Muscle layer of colon (tissue), 2 donors: ENCODE measurements at regions not wholly inside any gene's neighbourhood (a gene's known extent, or its start where the extent isn't known, plus 50 kb on each side); places are given as distances from the start of the nearest gene placed in this dataset.
"Not testable (repeated sequence)": the region's sequence is repeated elsewhere in the genome, so short reads cannot be mapped to it uniquely, and the experiment has no call there.

Experiments used
- H3K27ac ChIP-seq: one replicate; pipeline ENCODE4 v1.7.0; 2013; ENCODE audit warnings: low read depth, mild to moderate bottlenecking, low read length, moderate library complexity
- H3K27me3 ChIP-seq, 2 donors: one replicate each; pipeline ENCODE4 v1.7.0; 2013; ENCODE audit warnings: low read length in 2 of 2, mild to moderate bottlenecking in 2 of 2; ENCODE audit not compliant: insufficient read depth in 2 of 2, control insufficient read depth in 1 of 2
- H3K36me3 ChIP-seq: one replicate; pipeline ENCODE4 v1.7.0; 2013; ENCODE audit warnings: mild to moderate bottlenecking, low read length; ENCODE audit not compliant: insufficient read depth
- H3K4me1 ChIP-seq: one replicate; pipeline ENCODE4 v1.7.0; 2013; ENCODE audit warnings: mild to moderate bottlenecking, low read length; ENCODE audit not compliant: insufficient read depth
- H3K4me3 ChIP-seq, 2 donors: one replicate each; pipeline ENCODE4 v1.7.0; 2013; ENCODE audit warnings: low read length in 2 of 2, low read depth in 1 of 2, mild to moderate bottlenecking in 1 of 2, moderate library complexity in 1 of 2
- H3K9ac ChIP-seq: one replicate; pipeline ENCODE4 v1.7.0; 2013; ENCODE audit warnings: low read length
- H3K9me3 ChIP-seq: one replicate; pipeline ENCODE4 v1.7.0; 2013; ENCODE audit warnings: mild to moderate bottlenecking, low read length
- donor health status: abdominal sarcoma.
- donor health status: Adenocarcinoma of cecum.

DNA sequence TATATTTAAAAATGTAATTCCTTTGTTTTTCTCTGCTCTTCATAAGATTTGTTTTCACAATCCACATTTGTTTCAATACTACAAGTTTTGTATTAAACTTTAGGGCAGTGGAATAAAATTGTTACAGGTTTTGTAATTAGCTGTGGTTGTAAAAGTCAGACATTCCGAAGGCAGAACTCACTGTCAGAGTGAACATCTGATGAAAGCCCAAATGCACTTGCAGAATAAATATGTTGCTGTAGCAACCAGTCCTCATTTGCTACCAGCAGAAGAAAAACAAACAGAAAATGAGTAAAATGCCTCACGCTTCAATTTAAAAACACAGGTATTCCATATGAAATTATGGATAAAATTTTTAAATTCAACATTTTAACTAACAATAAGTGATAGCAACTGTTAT lies 740.1 kb upstream of the FAM174A start:
- Histone ChIP-seq H3K9ac (no peak overlapping the region), H3K36me3 (no peaks in the 10 kb centered on the region), H3K4me3 (no peak overlapping the region), H3K4me1 (no peaks in the 10 kb centered on the region), H3K27me3 (no peaks in the 10 kb centered on the region), H3K27ac (no peak overlapping the region), H3K9me3 (no peaks in the 10 kb centered on the region)

DNA sequence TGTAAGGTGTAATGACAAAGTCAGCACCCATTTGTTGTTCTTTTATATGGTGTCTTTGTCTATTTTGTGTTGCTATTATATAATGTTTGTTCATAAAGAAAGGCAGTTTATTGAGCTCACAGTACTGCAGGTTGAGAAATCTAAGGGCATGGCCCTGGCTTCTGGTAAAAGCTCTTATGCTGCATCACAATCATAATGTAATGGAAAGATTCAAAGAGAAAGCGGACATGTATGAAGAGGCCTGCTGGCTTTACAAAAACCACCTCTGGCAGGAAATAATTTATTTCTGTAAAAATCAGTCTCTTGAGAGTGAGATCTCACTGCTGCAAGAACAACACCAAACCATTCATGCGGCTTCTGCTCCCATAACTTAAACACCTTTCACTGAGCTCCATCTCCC lies 746.7 kb upstream of the FAM174A start:
- Histone ChIP-seq H3K4me3 (no peak overlapping the region), H3K27me3 (no peaks in the 10 kb centered on the region), H3K9ac (no peak overlapping the region), H3K4me1 (no peaks in the 10 kb centered on the region), H3K27ac (no peak overlapping the region), H3K36me3 (no peaks in the 10 kb centered on the region), H3K9me3 (no peaks in the 10 kb centered on the region)

DNA sequence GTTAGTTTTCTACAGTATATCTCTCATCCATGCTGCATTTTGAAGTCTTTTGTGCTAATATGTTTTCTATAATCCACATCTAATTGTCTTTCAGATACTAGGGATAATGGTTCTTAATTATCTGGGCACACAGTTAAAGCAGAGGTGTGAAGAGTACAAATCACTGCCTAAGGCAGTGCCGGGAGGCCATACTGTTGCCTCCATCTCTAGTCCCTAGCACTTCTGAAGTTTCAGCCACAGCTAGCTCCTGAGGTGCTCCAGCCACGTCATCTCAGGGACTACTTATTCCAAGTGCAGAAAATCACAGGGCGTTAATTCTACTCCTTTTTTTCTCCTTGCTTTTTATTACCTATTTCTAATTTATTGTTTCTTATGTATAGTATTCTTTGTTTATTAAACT lies 760.0 kb upstream of the FAM174A start:
- no peak overlapping the region for H3K9ac ChIP-seq
- no peaks in the 10 kb centered on the region for H3K9me3 ChIP-seq
- H3K27me3 ChIP-seq: no peaks in the 10 kb centered on the region
- no peaks in the 10 kb centered on the region for H3K4me1 ChIP-seq
- no peak overlapping the region for H3K4me3 ChIP-seq
- no peaks in the 10 kb centered on the region for H3K36me3 ChIP-seq
- H3K27ac ChIP-seq: no peak overlapping the region

DNA sequence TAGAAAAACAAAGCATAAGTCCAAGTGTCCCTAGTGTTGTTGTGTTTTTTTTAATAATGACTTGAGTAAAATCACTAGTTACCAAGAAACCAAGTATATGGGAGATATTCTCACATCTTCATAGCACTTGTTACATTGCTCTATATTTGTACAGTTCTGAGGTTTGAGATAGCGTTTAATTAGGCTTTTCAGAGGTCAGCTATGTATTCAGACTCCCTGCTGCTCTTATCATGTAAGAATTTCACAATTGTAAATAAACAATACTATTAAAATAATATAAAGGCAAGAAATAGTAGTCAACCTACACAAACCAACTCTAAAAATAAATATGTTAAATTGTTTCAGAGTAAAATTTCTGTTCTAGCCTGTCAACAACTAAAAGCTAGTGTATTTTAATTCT lies 761.9 kb upstream of the FAM174A start:
- Histone ChIP-seq H3K9me3 (no peaks in the 10 kb centered on the region), H3K27ac (no peak overlapping the region), H3K27me3 (no peaks in the 10 kb centered on the region), H3K36me3 (no peaks in the 10 kb centered on the region), H3K9ac (no peak overlapping the region), H3K4me3 (no peak overlapping the region), H3K4me1 (no peaks in the 10 kb centered on the region)

DNA sequence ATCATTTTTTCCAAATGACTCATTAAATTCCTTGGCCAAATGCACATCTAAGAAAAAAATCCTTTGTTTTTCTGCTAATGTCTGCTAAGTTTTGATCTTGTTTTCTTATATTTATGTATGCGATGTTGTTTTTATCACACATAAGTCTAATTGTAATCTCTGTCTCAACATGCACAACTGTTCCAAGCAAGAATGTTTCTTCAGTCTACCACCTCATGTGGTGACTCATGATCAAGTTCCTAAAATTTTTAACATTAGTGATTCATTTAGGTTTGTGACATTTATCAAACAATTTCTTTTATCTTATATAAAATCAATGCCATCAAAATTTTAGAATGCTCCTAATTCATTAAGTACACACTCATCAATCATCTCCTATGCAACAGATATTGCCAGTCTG lies 763.9 kb upstream of the FAM174A start:
- H3K36me3 ChIP-seq: no peaks in the 10 kb centered on the region
- H3K4me1 ChIP-seq: no peaks in the 10 kb centered on the region
- H3K4me3 ChIP-seq: no peak overlapping the region
- no peaks in the 10 kb centered on the region for H3K27me3 ChIP-seq
- no peak overlapping the region for H3K27ac ChIP-seq
- no peaks in the 10 kb centered on the region for H3K9me3 ChIP-seq
- no peak overlapping the region for H3K9ac ChIP-seq

DNA sequence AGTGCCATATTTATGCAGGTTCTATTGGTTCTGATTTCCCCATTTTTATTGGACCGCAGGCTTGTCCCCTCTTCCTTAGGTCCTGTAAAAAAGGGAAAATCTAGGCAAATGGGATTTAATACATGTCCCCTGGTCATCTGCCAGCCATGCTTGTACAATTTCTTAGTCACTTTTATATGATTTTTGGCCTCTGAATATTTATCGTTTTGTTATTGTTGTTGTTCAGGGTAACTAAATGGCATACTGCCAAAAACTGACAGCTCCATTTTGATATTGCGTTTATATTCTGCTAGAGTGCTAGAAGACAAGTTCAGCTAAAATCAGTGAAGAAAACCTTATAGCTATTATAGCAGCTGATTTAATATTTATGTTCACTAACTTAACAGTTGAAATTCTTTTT lies 770.2 kb upstream of the FAM174A start:
- no peak overlapping the region for H3K9ac ChIP-seq
- H3K36me3 ChIP-seq: no peaks in the 10 kb centered on the region
- no peaks in the 10 kb centered on the region for H3K4me1 ChIP-seq
- H3K9me3 ChIP-seq: no peaks in the 10 kb centered on the region
- no peak overlapping the region for H3K4me3 ChIP-seq
- no peaks in the 10 kb centered on the region for H3K27me3 ChIP-seq
- no peak overlapping the region for H3K27ac ChIP-seq

DNA sequence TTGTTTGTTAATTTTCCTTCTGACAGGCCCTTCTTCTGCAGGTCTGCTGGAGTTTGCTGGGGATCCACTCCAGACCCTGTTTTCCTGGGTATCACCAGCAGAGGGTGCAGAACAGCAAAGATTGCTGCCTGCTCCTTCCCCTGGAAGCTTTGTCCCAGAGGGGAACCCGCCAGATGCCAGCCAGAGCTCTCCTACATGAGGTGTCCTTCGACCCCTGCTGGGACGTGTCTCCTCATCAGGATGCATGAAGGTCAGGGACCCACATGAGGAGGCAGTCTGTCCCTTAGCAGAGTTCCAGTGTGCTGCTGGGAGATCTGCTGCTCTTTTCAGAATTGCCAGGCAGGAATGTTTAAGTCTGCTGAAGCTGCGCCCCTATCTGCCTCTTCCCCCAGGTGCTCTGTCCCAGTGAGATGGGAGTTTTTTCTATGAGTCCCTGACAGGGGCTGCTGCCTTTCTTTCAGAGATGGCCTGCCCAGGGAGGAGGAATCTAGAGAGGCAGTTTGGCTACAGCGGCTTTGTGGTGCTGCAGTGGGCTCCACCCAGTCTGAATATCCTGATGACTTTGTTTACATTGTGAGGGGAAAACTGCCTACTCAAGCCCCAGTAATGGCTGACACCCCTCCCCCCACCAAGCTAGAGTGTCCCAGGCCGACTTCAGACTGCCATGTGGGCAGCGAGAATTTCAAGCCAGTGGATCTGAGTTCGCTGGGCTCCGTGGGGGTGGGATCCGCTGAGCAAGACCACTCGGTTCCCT lies 772.0 kb upstream of the FAM174A start:
- Histone ChIP-seq H3K36me3 (no peaks in the 10 kb centered on the region), H3K27ac (no peak overlapping the region), H3K4me3 (no peak overlapping the region), H3K27me3 (no peaks in the 10 kb centered on the region), H3K9me3 (no peaks in the 10 kb centered on the region), H3K9ac (no peak overlapping the region), H3K4me1 (no peaks in the 10 kb centered on the region)

DNA sequence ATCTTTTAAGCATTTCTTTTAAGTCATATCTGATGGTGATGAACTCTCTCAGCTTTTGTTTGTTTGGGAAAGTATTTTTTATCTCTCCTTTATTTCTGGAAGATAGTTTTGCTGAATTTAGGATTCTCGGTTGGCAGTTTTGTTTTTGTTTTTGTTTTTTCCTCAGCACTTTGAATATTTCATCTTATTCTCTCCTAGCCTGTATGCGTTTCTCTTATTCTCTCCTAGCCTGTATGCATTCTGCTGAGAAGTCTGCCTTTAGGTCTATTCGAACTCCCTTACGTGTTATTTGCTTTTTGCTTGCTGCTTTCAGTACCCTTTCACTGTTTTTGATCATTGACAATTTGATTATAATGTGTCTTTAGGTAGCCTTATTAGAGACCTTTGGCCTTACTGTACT lies 787.8 kb upstream of the FAM174A start:
- Histone ChIP-seq H3K4me1 (no peaks in the 10 kb centered on the region), H3K4me3 (no peak overlapping the region)

DNA sequence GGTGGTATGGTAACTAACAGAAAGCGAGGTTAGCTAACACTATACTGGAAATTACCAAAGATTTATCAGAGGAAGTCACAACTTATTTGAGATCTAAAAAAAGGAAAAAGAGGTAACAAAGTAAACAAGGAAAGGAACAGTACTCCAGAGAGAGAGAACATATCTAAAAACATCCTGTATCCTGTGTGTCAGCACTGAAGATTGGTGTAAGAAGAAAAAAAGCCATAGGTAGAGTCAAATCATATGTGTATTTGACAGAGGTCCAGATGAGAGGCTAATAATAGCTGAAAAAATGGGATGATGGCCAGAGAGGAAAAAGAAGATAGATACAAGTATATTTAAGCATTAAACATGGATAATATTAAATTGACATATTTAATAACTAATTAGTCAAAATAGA lies 802.0 kb upstream of the FAM174A start:
- not testable (repeated sequence) for H3K36me3 ChIP-seq

More for the DNA sequence above, 787.8 kb upstream of the FAM174A start:
- Histone ChIP-seq H3K36me3 (no peaks in the 10 kb centered on the region), H3K9ac (no peak overlapping the region), H3K9me3 (no peaks in the 10 kb centered on the region), H3K27me3 (no peaks in the 10 kb centered on the region), H3K27ac (no peak overlapping the region)

DNA sequence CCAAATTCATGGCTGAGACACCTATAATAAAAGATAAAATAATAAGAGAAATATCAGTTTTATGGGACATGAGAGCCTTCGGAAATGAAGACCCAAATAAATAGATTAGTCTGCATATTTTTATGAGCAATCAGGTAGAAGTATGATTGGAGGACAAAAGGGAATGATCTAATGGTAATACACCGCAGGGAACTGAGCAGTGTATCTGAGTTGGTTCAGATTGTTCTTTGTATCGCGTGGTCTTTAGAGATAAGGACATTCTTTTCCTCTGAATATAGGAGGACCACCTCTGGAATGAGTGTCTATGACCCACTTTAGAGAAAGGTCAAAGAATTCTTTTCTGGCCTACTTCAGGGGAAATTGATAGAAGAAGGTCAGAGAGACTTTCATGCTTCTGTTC lies 801.8 kb upstream of the CHD1 start:
- H3K27ac ChIP-seq, H3K9ac ChIP-seq, H3K9me3 ChIP-seq, H3K36me3 ChIP-seq, H3K27me3 ChIP-seq, H3K4me3 ChIP-seq, H3K4me1 ChIP-seq: not testable (repeated sequence)

More for the DNA sequence above, 802.0 kb upstream of the FAM174A start:
- H3K27ac ChIP-seq, H3K9ac ChIP-seq, H3K4me1 ChIP-seq, H3K27me3 ChIP-seq, H3K9me3 ChIP-seq, H3K4me3 ChIP-seq: not testable (repeated sequence)

DNA sequence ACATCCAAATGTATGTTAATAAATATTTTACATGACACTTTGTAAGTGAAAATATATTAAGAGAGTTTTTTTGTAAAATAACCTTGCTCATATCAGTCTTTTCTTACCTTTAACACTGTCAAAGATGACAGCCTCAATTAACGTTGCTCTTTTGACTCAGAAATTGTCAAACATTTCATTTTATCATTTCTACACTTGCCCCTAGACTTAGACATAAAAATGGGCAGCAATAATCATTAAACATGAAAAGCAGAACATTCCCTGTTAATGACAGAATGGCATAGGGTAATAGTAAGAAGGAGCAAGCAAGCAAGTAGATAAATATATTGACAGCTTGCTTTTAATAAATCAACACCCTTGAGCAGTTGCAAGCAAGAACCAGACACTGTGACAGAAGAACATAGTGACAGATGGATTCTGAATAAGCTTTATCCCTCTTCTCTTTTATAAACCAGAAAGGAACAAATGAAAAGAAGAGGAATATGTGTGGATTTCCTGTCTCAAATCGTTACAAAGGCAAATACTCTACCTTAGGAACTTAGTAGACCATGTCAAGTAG lies 796.0 kb upstream of the CHD1 start:
- Histone ChIP-seq H3K27me3 (no peaks in the 10 kb centered on the region), H3K27ac (no peak overlapping the region), H3K9me3 (no peaks in the 10 kb centered on the region), H3K9ac (no peak overlapping the region), H3K36me3 (no peaks in the 10 kb centered on the region), H3K4me3 (no peak overlapping the region), H3K4me1 (no peaks in the 10 kb centered on the region)

DNA sequence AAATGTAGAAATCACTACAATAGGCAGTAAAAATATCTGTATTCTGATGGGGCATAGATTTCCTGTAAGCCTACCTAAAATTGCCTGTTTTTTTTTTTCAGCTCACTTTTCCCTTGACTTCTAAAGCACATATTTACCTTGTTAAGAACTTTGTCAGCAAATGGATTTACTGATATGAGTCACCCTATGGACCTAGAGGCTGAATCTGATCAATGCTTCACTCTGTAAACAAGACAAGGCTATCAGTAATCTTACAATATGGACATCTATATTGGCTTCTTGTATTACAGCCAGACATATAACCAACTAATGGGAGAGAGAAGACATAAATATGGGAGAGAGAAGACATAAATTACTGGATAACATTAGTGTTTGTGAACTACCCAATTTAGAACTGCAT lies 792.7 kb upstream of the CHD1 start:
- Histone ChIP-seq H3K4me3 (no peak overlapping the region), H3K36me3 (no peaks in the 10 kb centered on the region), H3K9me3 (no peaks in the 10 kb centered on the region), H3K27ac (no peak overlapping the region), H3K9ac (no peak overlapping the region), H3K27me3 (no peaks in the 10 kb centered on the region), H3K4me1 (no peaks in the 10 kb centered on the region)
